IMR-90 (cell line): ENCODE measurements at regions not wholly inside any gene's neighbourhood (a gene's known extent, or its start where the extent isn't known, plus 50 kb on each side); places are given as distances from the start of the nearest gene placed in this dataset.
A peak's percentile ranks its signal among the peaks of the same experiment; 100 is the strongest.

Experiments
- ATAC-seq: fragments of 200-7000 bp; cut with Tn5 transposase; 2 replicates; pipeline ENCODE4 v1.9.1; 2020; ENCODE audit warnings: low read depth, mild to moderate bottlenecking, moderate library complexity
- BruUV-seq: library from RNA; stranded (reverse); fragments of 400-500 nt; replicated peaks from 2 replicates; lab custom pipeline; 2021; lab: Mats Ljungman, UMichigan
- CTCF ChIA-PET: fragments of 300-600 bp; formaldehyde crosslinking; extraction: SDS; loops from one replicate; lab custom pipeline; 2021; ENCODE audit warnings: antibody characterized with exemption; lab: Yijun Ruan, JAX
- POLR2A ChIA-PET: fragments of 300-600 bp; sonication (Branson Sonifier 250); formaldehyde crosslinking; loops from one replicate; lab custom pipeline; 2022; ENCODE audit warnings: antibody characterized with exemption; ENCODE audit not compliant: unreplicated experiment; lab: Charles Lee
- DNase-seq: peaks from one replicate; pipeline ENCODE4 v3.0.0; 2013
- H2AFZ ChIP-seq: replicated peaks from 2 replicates; pipeline ENCODE3; 2013; ENCODE audit warnings: low read length, mild to moderate bottlenecking; ENCODE audit not compliant: poor library complexity
- H2AK5ac ChIP-seq: 2 replicates; pipeline ENCODE4 v1.6.1; 2013; ENCODE audit warnings: low read depth, low read length, inconsistent platforms
- H2AK9ac ChIP-seq: replicated peaks from 2 replicates; pipeline ENCODE3; 2013; ENCODE audit warnings: mild to moderate bottlenecking, low read depth, low read length, moderate library complexity; ENCODE audit not compliant: poor library complexity
- H2BK120ac ChIP-seq: 2 replicates; pipeline ENCODE4 v1.6.1; 2013; ENCODE audit warnings: low read depth, low read length, inconsistent platforms
- H2BK15ac ChIP-seq: 3 replicates; pipeline ENCODE4 v1.6.1; 2013; ENCODE audit warnings: low read depth, low read length, inconsistent platforms
- H2BK20ac ChIP-seq: 2 replicates; pipeline ENCODE4 v1.6.1; 2013; ENCODE audit warnings: low read depth, mild to moderate bottlenecking, inconsistent platforms, low read length, moderate library complexity
- H2BK5ac ChIP-seq: 2 replicates; pipeline ENCODE4 v1.6.1; 2013; ENCODE audit warnings: mild to moderate bottlenecking, low read depth, low read length, inconsistent platforms; ENCODE audit not compliant: poor library complexity, severe bottlenecking
- H3K14ac ChIP-seq: replicated peaks from 2 replicates; pipeline ENCODE4 v1.6.1; 2013; ENCODE audit warnings: low read depth, low read length, inconsistent platforms
- H3K18ac ChIP-seq: 2 replicates; pipeline ENCODE4 v1.6.1; 2013; ENCODE audit warnings: low read depth, low read length, control low read depth
- H3K23ac ChIP-seq: 2 replicates; pipeline ENCODE4 v1.6.1; 2013; ENCODE audit warnings: low read depth, low read length, inconsistent platforms
- H3K27ac ChIP-seq: 2 replicates; pipeline ENCODE4 v1.5.1; 2013; ENCODE audit warnings: mild to moderate bottlenecking, control low read depth, low read length; ENCODE audit not compliant: insufficient read depth
- H3K27me3 ChIP-seq: 2 replicates; pipeline ENCODE4 v1.6.1; 2013; ENCODE audit warnings: low read length; ENCODE audit not compliant: control insufficient read depth, insufficient read depth
- H3K36me3 ChIP-seq: 2 replicates; pipeline ENCODE4 v1.6.1; 2013; ENCODE audit warnings: low read length, mixed read lengths; ENCODE audit not compliant: control insufficient read depth, insufficient read depth
- H3K4ac ChIP-seq: 2 replicates; pipeline ENCODE4 v1.6.1; 2013; ENCODE audit warnings: low read depth, low read length, inconsistent platforms
- H3K4me1 ChIP-seq: 2 replicates; pipeline ENCODE4 v1.6.1; 2013; ENCODE audit warnings: low read length, mixed read lengths; ENCODE audit not compliant: control insufficient read depth, insufficient read depth
- H3K4me2 ChIP-seq: 2 replicates; pipeline ENCODE4 v1.6.1; 2013; ENCODE audit warnings: low read depth, mild to moderate bottlenecking, control low read depth, low read length, moderate library complexity
- H3K4me3 ChIP-seq: 2 replicates; pipeline ENCODE4 v1.5.1; 2013; ENCODE audit warnings: low read depth, mild to moderate bottlenecking, control low read depth, low read length, moderate library complexity; ENCODE audit not compliant: insufficient read depth
- H3K56ac ChIP-seq: 2 replicates; pipeline ENCODE4 v1.6.1; 2013; ENCODE audit warnings: low read length, inconsistent platforms; ENCODE audit not compliant: insufficient read depth; ENCODE audit errors: extremely low read depth
- H3K79me1 ChIP-seq, 2 experiments: 2 replicates each; pipeline ENCODE4 v1.6.1; 2013; ENCODE audit warnings: low read length in 2 of 2, inconsistent platforms in 1 of 2, low read depth in 1 of 2
- H3K9ac ChIP-seq: 2 replicates; pipeline ENCODE4 v1.6.1; 2013; ENCODE audit warnings: low read depth, low read length, control low read depth
- H3K9me1 ChIP-seq: 2 replicates; pipeline ENCODE4 v1.6.1; 2013; ENCODE audit warnings: low read length, inconsistent platforms; ENCODE audit not compliant: insufficient read depth
- H3K9me3 ChIP-seq: 2 replicates; pipeline ENCODE4 v1.6.1; 2013; ENCODE audit warnings: low read length; ENCODE audit not compliant: control insufficient read depth, insufficient read depth
- H4K20me1 ChIP-seq: 2 replicates; pipeline ENCODE4 v1.6.1; 2013; ENCODE audit warnings: low read length, inconsistent platforms; ENCODE audit not compliant: insufficient read depth
- H4K5ac ChIP-seq: 2 replicates; pipeline ENCODE4 v1.6.1; 2013; ENCODE audit warnings: mild to moderate bottlenecking, low read depth, low read length, control low read depth
- H4K8ac ChIP-seq, 2 experiments: 2 replicates each; pipeline ENCODE4 v1.6.1; 2013; ENCODE audit warnings: low read depth in 2 of 2, low read length in 2 of 2, control low read depth in 1 of 2, inconsistent platforms in 1 of 2
- H4K91ac ChIP-seq: 2 replicates; pipeline ENCODE4 v1.6.1; 2013; ENCODE audit warnings: low read depth, low read length, inconsistent platforms; ENCODE audit not compliant: insufficient read depth
- BHLHE40 ChIP-seq: fragments of 150-350 bp; IDR thresholded peaks from 2 replicates; pipeline ENCODE4 v1.6.1; 2016; ENCODE audit warnings: mild to moderate bottlenecking, low read depth, low read length
- CEBPB ChIP-seq: IDR thresholded peaks from 2 replicates; pipeline ENCODE4 v1.6.1; 2012; ENCODE audit warnings: low read depth, low read length, improper control_type of control experiment
- CHD1 ChIP-seq: IDR thresholded peaks from 2 replicates; pipeline ENCODE4 v1.6.1; 2012; ENCODE audit warnings: low read depth, low read length, improper control_type of control experiment
- ELK1 ChIP-seq: fragments of 150-350 bp; IDR thresholded peaks from 2 replicates; pipeline ENCODE4 v1.6.1; 2016; ENCODE audit warnings: low read depth, mild to moderate bottlenecking, low read length, moderate library complexity, borderline replicate concordance
- FOS ChIP-seq: fragments of 150-350 bp; IDR thresholded peaks from 2 replicates; pipeline ENCODE4 v1.6.1; 2016; ENCODE audit warnings: low read depth, low read length
- MAFK ChIP-seq: IDR thresholded peaks from 2 replicates; pipeline ENCODE4 v1.6.1; 2012; ENCODE audit warnings: low read depth, low read length, improper control_type of control experiment
- MAZ ChIP-seq: IDR thresholded peaks from 2 replicates; pipeline ENCODE4 v1.6.1; 2012; ENCODE audit warnings: low read depth, mild to moderate bottlenecking, low read length, improper control_type of control experiment, moderate library complexity, borderline replicate concordance
- MXI1 ChIP-seq: IDR thresholded peaks from 2 replicates; pipeline ENCODE4 v1.6.1; 2012; ENCODE audit warnings: low read depth, mild to moderate bottlenecking, low read length, moderate library complexity, borderline replicate concordance
- NFE2L2 ChIP-seq: fragments of 150-350 bp; IDR thresholded peaks from 2 replicates; pipeline ENCODE4 v1.6.1; 2016; ENCODE audit warnings: low read depth, mild to moderate bottlenecking, low read length
- RAD21 ChIP-seq: IDR thresholded peaks from 2 replicates; pipeline ENCODE4 v1.6.1; 2012; ENCODE audit warnings: low read length, improper control_type of control experiment
- RCOR1 ChIP-seq: IDR thresholded peaks from 2 replicates; pipeline ENCODE4 v1.6.1; 2012; ENCODE audit warnings: mild to moderate bottlenecking, low read length, improper control_type of control experiment; ENCODE audit not compliant: insufficient replicate concordance
- RFX5 ChIP-seq: IDR thresholded peaks from 2 replicates; pipeline ENCODE4 v1.8.0; 2012; ENCODE audit warnings: low read depth, mild to moderate bottlenecking, low read length, moderate library complexity
- SMC3 ChIP-seq: fragments of 150-350 bp; IDR thresholded peaks from 2 replicates; pipeline ENCODE4 v1.6.1; 2016; ENCODE audit warnings: low read depth, mild to moderate bottlenecking, antibody characterized with exemption, low read length, moderate library complexity
- USF2 ChIP-seq: fragments of 150-350 bp; IDR thresholded peaks from 2 replicates; pipeline ENCODE4 v1.6.1; 2017; ENCODE audit warnings: mild to moderate bottlenecking, antibody characterized with exemption, low read length, low read depth
- WGBS, 2 experiments: methylation state at CpG; one replicate each; pipeline versions ENCODE4 v1.1.5 to v1.1.7; 2013; ENCODE audit warnings: missing lambda C conversion rate in 2 of 2; ENCODE audit not compliant: insufficient read length in 1 of 2; ENCODE audit errors: extremely low coverage in 2 of 2; 5-methylcytosine and 5-hydroxymethylcytosine counted together
- dilution Hi-C: fragments of 300-500 bp; cut with HindIII; formaldehyde crosslinking; loops from one replicate; pipeline ENCODE4 v1.14.3; 2018; ENCODE audit warnings: low sequenced_read_pairs; ENCODE audit not compliant: unreplicated experiment
- in situ Hi-C: fragments of 300-500 bp; cut with MboI; formaldehyde crosslinking; loops from 3 replicates; pipeline ENCODE4 v1.14.3; 2019; ENCODE audit warnings: low sequenced_read_pairs, inconsistent platforms, mixed read lengths
- intact Hi-C: fragments of 100-400 bp; cut with micrococcal nuclease; formaldehyde crosslinking; loops from 2 replicates; pipeline ENCODE4 v1.10.0; 2022

- Histone ChIP-seq H2BK120ac (peak overlapping the region; percentile 100), H3K27me3 (no peaks in the 10 kb centered on the region), H3K4me1 (peaks cover 25% of the 10 kb centered on the region), H3K4me2 (peak overlapping the region; percentile 6; the same call in 1 of the 2 replicates), H3K9me1 (peaks cover 24% of the 10 kb centered on the region), H4K5ac (peak overlapping the region; percentile 96), H4K20me1 (no peaks in the 10 kb centered on the region), H3K27ac (peak overlapping the region; percentile 91), H3K56ac (peak overlapping the region; percentile 94), H3K36me3 (no peaks in the 10 kb centered on the region), H3K4me3 (no peak overlapping the region), H4K91ac (peak overlapping the region; percentile 100), H2AFZ (peak overlapping the region; percentile 82), H3K9ac (peak overlapping the region; percentile 50), H3K23ac (peak overlapping the region; percentile 99), H2BK5ac (peak overlapping the region; percentile 97), H3K18ac (peak overlapping the region; percentile 97), H3K14ac (peak overlapping the region; percentile 98), H4K8ac (peak overlapping the region; percentile 98), H2AK9ac (peak overlapping the region; percentile 59), H3K79me1 (peaks cover 13 to 17% of the 10 kb centered on the region in 2 experiments; a peak in 3 of 4 replicates), H3K9me3 (no peaks in the 10 kb centered on the region), H2BK15ac (peak overlapping the region; percentile 99), H2AK5ac (peak overlapping the region; percentile 96), H2BK20ac (peak overlapping the region; percentile 99), H3K4ac (peak overlapping the region; percentile 100)
- POLR2A ChIA-PET = interaction anchor here (1.0 kb wide), 1 partner anchor 80 kb away, joined by 3 read pairs; no protein-coding TSS in a partner anchor
- no TSS peak for BruUV-seq
- CTCF ChIA-PET = interaction anchor here (0.6 to 1.5 kb wide), 2 partner anchors 48 to 83 kb away, joined by 4 to 5 read pairs; no protein-coding TSS in a partner anchor
- DNase-seq = peak; percentile 73
- whole genome bisulfite sequencing, 2 experiments = 17% methylated on average over 2 of the region's 8 CpGs; no CpG with 5 or more reads in 1 of the 2 experiments
- in situ Hi-C loops (no loop called here), intact Hi-C loops (loop anchor here (2.0 kb wide), 1 partner anchor 69 kb away; no protein-coding TSS in a partner anchor), dilution Hi-C loops (no loop called here)
- ATAC-seq = peak; percentile 47
- TF ChIP-seq MAZ (no peak), CHD1 (no peak), RCOR1 (no peak), FOS (no peak), MXI1 (no peak), RFX5 (no peak), USF2 (no peak), NFE2L2 (no peak), BHLHE40 (no peak), RAD21 (no peak), ELK1 (no peak), CEBPB (no peak), MAFK (no peak), SMC3 (no peak)
Measured at GRCh38 chr15:88987934-88988671, 74.9 kb upstream of the MFGE8 start.
